GM18508 (cell line): ENCODE measurements at regions not wholly inside any gene's neighbourhood (a gene's known extent, or its start where the extent isn't known, plus 50 kb on each side); places are given as distances from the start of the nearest gene placed in this dataset.

ENCODE experiments used
- ATAC-seq: cut with Tn5 transposase; IDR thresholded peaks from one replicate; pipeline ENCODE4 v1.9.1; 2021; ENCODE audit warnings: moderate number of reproducible peaks; ENCODE audit not compliant: insufficient read depth, unreplicated experiment

DNA sequence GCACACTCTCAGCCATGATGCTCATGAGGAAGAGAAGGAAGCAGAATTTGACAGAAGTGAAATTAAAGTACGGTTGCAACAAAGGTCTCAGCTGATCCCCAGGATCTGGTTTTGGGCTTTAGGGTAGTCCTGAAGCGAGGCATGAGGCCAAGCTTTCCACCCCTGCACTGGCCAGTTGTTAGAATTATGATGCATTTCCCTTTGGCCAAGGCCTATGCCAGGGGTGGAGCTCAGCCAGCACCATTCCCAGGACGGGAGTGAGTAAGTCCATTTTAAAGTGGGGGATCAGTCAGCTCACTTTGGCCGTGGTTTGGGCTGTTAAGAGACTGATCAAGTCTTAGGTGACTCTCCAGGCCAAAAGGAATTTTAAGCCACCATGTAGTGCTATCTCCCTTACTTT lies 314.5 kb upstream of the MMADHC start:
- no peak for ATAC-seq

DNA sequence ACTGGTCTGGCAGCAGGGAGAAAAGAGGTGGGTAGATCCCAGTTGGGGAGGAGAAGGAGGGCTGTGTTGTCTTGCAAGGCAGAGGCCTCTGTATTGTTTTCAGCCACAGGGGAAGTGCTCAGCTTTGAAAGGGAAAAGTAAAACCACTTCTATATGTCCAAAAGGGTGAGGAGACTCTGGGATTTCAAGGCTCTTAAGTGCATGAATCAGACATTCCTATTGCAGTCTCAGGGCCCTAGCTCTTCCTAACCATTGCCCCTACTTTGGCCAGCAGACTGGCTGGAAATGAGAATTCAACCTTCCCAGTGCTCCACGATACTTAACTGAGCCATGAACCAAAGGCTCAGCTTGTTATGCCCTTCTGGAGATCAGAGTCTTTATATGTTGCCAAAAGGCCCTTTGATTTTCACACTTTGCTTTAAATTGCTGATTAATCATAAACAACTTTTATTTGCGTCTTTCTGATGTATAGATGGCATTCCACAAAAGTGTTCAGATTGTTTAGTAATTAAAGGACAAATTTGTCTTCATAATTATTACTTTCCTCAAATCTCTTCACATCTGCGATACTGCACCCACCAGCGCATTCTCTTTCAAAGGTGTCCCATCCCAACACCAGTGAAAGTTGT lies 313.8 kb upstream of the MMADHC start:
- no peak for ATAC-seq

DNA sequence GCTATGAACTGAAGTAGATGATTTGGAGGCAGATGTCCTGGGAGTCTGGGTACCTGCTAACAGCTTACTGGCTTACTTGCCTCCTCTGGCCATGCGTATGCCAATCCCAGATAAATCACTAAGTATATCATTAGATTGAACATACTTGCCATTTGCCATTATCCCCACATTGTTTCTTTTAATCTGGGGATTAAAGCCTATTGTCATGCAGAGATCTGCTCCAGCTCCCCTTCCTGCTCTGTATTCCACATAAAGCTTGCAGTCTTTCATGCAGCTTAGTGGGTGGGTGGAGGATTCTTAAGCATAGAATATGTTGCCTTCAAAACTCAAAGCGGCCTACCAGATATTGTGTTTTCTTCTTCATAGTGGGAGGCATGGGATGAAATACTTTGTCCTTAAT lies 311.8 kb upstream of the MMADHC start:
- no peak for ATAC-seq

DNA sequence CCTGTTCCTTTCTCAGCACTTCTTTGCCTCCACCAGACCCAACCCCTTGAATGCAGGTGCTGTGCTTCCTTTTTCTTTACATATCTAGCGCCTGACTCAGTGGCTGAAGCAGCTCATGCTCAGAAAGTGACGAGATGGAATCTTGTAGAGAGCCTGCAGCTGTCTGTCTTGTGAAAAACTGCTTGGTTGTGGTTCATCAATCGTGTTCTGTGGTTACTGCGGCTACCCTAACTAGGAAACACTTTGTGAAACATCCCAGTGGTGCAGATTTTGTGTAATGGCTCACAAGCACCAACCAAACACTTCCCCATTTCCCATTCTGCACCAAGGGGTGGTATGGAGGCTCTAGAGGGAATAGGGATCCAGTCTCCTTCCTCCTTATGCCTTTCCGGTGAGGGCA lies 307.2 kb upstream of the MMADHC start:
- ATAC-seq, result no peak

DNA sequence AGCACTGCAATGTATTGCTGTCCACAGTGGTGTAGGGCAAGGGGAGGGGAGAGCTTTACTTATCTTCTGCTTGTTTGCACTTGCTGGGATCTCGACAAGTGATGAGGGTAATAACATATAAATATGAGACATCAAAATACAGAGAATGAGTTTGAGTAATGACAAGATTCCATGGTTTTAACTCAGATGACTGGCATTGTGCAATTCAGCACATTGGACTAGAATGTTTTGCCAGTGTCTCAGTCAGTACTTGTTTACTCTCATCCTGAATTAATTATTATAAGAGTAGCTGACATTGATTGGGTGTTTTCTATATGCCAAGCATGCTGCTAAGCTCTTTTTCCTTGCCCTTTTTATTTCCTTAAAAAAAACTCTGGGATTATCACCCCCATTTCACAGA lies 306.7 kb upstream of the MMADHC start:
- no peak for ATAC-seq

DNA sequence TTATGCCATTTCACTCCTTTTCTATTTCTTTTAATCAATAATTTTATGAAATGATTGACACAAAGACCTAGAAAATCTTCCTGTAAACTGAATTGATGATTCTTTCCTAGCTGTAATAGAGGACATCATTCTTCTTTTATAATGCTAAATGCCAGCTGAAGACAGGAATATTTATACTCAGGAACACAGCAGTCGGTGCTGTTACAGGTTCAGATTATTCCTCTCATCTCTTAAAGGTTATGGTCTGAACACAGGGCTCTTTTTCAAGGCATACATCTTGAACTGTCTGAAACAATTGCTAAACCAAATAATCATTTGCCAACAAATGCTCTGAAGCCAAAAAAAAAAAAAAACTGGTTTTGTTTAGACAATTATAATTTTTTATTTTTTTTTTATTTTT lies 305.0 kb upstream of the MMADHC start:
- no peak for ATAC-seq

DNA sequence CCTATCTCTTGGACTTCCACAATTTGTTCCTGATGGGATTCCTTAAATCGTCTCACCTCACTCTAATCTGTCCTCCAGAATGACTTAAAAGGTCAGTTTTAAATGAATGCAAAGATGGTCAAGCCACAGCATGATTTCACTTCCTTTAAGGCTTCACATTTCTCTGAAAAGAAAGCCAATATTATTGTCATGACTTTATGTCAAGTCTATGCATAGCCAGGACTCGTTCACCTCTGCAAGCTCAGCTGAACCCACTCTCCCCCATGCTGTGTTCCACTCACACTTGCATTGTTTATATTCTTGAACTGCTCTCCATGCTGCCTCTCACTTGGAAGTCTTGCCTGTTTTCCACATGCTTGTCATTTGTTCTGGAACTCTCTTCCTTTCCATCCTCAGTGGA lies 298.4 kb upstream of the MMADHC start:
- no peak for ATAC-seq

DNA sequence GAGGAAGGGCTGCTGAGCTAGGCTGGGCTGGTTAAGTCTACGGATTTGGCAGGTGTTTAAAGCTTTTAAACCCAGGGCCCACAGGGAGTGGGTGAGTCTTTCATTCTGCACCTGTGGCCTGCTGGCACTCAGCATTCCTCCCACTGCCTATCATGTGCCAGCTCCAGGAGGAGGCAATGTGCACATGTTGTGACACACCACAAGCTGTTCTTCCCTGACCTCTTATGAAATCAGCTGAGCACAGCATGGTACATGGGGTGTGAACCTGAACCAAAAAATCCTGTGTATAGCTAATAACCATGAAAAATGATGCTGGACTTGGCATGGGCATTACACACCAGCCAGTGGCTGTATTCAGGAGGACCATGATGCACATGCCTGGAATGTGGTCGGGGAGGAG lies 297.9 kb upstream of the MMADHC start:
- ATAC-seq, result no peak

DNA sequence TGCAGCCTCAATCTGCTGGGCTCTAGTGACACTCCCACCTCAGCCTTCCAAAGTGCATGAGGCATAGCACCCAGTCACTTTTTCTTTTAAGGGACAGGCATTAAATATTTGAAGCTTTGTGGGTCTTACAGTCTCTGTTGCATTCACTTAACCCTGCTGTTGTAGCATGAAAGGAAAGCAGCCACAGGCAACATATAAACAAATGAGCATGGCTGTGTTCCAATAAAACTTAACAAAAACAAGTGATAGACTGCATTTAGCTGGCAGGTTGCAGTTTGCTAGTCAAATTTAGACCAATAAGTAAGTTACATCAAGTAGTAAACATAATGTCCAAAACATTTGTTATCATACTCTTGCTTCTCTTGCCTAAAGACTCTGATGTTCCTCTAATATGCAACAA lies 297.3 kb upstream of the MMADHC start:
- ATAC-seq, result no peak

DNA sequence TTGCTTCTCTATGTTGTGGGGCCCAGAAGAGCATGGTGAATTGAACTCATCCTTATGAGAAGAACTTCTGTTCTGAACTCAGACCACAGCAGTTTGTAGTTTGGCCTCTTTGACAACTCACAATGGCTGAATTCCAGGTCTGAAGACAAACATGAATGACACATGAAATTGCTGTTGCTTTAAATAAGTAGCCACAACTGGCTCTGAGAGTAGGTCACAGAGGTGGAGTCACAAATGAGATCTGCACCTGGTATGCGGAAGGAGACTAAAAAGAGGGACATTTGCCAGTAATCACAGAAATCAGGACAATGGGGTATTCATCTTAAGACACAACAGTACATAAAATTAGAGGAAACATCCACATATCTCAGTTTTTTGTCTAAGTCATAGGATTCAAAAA lies 290.3 kb upstream of the MMADHC start:
- no peak for ATAC-seq

DNA sequence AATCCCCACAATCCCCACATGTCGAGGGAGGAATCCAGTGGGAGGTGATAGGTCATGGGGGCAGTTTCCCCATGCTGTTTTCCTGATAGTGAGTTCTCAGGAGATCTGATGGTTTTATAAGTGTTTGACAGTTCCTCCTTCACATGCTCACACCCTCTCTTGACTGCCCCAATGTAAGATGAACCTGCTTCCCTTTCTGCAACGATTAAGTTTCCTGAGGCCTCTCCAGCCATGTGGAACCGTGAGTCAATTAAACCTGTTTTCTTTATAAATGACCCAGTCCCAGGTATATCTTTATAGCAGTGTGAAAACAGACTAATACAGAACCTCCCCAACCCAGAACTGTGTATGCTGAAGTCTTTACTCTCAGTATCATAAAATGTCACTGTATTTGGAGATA lies 289.5 kb upstream of the MMADHC start:
- no peak for ATAC-seq

DNA sequence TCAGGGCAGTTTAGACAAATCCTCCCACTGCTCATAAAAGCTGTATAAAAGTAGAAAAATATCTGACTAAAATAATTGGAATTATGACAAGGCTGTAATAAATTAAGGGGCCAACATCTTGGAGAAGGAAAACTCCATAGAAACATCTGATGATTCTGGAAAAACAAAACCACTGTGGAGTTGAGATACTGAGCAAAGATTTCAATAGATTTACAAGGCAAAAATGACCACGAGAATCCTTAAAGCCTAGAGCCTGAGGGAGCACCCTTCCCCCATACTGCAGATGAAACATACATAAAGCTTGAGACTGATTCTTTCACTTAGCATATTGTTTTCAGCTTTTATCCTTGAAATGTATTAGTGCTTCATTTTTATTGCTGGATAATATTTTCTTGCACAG lies 286.4 kb upstream of the MMADHC start:
- ATAC-seq, result no peak

DNA sequence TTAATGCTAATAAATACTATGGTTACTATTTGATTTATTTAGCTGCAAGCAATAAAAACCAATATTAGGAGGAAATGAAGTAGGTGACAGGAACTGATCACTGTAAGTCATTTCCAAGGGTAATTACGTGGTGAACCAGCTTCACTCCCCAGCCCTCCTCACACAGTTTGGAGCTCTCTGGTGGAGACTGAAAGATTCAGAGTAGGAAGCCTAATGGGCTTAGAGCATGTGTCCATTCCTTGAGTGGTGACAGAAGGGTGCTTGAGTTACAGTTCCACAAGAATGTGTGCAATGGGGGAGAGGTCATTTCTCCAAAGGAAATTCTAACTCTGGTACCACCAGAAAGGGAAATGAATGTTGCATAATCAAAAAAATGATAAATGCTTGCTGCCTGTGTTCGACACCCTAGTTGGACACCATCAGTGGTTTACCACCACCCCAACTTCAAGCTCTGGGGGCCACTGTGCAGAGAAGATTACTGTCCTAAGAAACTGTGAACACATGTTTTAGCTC lies 285.1 kb upstream of the MMADHC start:
- no peak for ATAC-seq

DNA sequence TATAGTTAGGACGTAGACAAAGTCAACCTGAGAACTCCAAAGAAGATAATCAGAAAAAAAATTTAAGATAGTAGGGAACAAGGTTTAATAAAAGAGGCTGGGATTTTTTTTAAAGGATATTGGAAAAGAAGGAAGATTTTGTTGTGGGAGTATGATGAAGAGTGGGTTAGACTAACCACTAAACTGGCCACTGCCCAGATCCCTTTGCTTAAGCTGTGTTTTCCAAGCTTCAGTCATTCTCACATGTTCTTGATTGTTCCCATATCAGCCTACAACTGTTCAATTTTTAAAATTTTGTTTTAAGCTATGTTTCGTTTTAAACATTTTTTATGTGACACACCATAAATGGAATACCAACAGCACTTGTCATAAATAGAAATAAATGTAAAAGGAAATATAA lies 284.5 kb upstream of the MMADHC start:
- no peak for ATAC-seq

DNA sequence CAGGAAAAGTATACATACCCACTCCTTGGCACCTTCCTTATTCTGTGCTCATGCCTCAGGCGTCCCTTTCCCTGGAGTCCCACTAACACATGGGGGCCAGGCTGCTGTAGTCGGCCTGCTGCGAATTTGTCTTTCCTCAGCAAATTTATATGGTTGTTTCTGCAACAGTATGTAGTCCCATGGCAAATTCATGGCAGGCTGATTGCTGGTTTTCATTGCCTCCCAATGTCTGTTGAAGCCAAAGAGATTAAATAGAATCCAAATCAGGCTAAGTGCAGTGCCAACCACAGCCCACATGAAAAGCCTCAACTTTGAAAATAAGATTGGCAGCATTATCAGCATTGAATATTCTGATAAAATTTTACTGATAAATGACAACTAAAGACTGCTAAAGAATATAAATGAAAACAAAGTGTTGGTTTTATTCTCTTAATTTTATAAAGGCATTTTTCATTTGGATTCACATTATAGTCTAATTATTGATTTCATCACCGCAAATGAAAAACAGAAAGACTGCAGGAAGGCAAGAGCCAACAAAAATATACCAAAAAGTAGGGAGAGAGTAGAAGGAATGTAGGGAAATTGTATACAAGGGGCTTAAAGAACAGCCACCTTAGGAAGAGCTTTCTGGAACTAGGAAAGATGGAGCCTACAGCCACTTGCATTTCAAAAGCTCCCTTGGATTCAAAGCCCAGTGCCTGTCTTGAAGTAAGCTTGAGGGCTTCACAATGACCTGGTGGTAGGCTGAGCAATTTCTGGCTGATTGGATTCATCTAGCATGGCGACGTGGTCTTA lies 283.7 kb upstream of the MMADHC start:
- no peak for ATAC-seq

DNA sequence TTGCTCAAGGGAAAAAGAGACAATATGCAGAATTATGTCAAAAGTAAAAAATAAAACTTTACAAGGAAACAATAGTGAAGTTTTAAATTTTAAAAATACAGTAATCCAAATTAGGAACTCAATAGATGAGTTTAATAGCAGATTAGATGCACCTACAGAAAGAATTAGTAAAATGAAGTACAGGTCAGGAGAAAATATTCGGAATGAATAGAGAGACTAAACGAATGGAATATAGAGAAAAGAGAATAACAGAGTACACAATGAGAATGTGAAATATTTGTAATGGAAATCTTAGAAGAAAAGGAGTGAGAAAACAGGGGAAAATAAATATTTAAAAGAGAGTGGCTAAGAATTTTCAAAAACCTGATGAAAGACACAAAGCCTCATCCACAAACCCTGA lies 275.7 kb upstream of the MMADHC start:
- no peak for ATAC-seq

DNA sequence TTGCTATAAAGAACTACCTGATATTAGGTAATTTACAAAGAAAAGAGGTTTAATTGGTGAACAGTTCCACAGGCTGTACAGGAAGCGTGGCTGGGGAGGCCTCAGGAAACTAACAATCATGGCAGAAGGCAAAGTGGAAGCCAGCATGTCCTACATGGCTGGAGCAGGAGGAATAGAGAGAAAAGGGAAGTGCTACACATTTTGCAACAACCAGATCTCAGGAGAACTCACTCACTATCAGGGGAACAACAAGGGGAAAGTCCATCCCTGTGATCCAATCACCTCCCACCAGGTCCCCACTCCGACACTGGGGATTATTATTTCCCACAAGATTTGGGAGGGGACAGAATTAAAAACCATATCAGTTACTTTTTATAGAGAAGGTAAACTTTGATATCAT lies 273.5 kb upstream of the MMADHC start:
- no peak for ATAC-seq

DNA sequence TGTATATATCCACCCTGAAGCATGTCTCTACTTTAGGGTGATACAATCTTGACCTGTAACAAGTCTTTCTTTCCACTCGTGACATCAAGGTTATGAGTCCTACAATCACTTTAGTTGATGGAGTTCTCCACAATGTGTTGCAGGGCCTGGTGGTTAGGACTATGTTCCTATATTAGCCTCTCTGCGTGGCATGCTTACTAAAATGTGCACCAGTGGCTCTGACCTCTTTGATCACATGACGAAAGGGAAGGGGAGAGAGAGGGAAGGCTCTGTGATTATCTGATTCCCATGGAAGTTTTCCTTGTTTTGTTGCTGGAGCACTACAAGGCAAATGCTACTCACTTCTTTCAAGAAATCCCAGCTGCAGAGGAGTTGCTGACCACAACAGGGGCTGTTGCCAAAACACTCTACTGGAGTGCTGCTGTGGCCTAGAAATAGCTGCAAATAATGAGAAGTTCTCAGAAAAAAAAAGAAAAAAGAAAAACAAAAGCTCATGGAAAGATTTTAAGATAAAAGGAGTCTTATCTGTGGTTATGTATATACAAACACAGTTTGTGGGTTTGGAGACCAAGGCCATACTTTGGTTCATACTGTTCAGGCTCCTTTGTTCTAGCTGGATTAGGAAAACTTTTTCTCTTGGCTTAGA lies 272.8 kb upstream of the MMADHC start:
- ATAC-seq, result no peak

DNA sequence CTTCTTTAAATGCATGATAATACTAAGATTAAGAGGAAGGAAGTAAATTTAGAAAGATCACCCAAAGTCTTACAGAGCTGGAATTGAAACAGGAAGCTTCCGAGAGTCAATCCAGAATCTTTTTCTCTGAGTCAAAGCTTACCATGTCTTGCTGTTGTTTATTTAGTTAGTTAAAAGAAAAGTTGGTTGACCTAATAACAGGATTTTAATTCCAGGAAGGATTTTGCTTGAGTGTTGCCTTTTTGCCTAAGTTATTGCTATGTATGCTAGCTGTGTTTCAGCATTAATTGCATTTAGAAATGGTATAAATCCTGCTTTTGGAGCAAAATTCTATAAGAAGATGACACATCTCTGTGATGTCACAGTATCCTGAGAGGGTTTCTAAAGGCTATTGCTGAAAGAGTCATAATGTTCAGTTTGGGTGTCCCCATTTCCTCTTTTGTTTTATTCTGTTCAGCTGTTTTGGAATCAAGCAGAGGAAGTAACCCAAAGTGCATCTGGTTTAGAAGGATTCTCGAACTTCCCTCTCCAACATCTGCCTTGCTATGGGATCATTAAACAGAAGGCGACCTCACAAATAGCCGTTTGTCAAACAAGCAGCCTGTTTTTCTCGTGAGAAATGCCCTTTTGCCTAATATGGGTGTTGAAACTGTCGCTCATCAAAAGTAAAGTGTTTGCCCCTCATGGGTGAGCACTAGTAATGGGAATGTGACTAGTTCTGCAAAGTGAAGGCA lies 271.5 kb upstream of the MMADHC start:
- no peak for ATAC-seq

DNA sequence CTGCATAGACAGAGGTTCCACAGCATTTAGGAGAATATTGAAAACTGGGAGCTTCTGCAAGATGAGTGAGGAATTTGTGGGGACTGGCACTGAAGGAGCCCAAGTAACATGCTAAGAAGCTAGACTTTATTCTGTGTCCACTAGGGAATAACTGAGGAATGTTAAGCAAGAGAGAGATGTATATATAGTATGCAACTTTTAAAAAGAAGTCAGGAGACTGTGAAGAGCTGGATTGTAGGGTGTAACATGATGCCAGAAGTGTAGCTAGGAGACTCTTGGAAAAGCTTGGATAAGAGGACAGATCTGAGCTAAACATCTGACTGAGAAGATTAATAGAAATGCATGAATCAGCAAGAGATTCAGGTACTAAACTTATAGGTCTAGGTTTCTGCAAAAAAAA lies 270.6 kb upstream of the MMADHC start:
- ATAC-seq, result no peak

DNA sequence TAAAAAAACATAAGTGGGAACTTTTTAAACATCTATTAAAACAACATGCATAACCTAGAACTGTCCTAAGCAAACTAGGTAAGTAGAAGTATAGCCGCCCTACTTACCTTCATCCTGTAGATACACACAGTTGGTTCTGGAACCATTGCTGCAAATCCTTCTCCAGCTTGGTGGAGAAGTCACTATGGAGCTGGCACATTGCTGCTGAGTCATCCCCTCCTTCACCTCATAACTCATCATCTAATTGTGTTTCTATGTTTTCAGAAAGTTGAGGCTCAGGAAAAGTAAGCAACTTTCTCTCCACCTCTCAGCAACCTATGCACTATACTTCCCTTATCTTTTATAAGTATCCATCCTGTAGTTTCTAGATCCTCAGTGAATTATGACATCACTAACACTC lies 269.8 kb upstream of the MMADHC start:
- ATAC-seq, result no peak
